ENCODE measurements at regions not wholly inside any gene's neighbourhood (a gene's known extent, or its start where the extent isn't known, plus 50 kb on each side); places are given as distances from the start of the nearest gene placed in this dataset.

DNA sequence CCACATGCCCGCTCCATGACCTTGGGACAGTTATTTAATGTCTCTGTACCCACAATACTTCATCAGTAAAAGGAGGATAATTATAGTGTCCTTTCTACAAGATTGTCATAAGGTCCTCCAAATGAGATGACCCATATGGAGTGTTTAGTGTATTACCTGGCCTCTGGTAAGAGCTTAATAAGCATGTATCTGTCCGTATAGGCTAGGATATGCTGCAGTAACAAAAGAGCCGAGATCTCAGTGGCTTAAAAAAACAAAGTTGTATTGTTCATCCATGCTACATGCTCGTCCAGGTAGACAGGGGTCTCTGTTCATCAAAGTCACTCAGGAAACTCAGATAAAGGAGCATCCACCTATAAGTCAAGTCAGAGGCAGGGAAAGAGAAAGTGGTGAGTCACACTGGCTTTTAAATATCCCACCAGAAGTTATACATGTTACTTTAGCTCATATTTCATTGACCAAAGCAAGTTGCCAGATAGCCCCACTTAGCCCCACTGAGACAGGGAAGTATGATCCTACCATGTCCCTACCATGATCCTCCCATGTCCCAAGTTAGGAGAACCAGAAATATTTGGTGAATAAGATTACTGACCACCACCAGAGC lies 53.0 kb upstream of the KAZN start:
- DNase-seq = no peak

DNA sequence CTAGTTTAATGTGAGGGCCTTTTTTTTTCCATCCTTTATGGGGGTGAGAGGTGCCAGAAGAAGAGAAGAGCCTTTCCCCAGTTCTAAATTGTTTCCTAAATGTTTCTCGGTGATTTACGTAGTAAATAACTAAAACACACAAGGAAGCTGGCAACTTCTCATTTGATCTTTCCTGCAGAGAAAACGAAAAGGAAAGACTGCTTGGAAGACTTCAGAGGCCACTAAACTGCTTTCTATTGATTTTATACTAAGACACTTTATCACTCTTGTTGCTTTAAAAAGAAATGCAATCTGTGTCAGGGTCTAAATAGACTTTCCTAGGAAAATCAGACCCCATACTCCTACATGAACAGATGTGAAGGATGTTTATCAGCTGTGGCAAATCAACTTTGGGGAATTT lies 52.1 kb upstream of the KAZN start:
- no peak for DNase-seq

Data from DMS 273 treated with DMSO at 0.1 percent for 48 hours (cell line).